Spleen (tissue), 11 donors: ENCODE measurements at regions not wholly inside any gene's neighbourhood (a gene's known extent, or its start where the extent isn't known, plus 50 kb on each side); places are given as distances from the start of the nearest gene placed in this dataset.

Experiments
- DNase-seq: peaks from one replicate; pipeline ENCODE4 v3.0.0-alpha.2; 2020
- H3K27ac ChIP-seq, 8 donors: fragments of 200-600 bp; sonication (generic) in 7 of 8; 1 replicate in 4 of 8; 2 replicates in 4 of 8; pipeline versions ENCODE4 v1.5.0 to v1.8.0; 2016 to 2021; ENCODE audit warnings: inconsistent platforms in 4 of 8, mild to moderate bottlenecking in 4 of 8, moderate library complexity in 1 of 8
- H3K27me3 ChIP-seq, 7 donors: fragments of 200-600 bp; sonication (generic) in 6 of 7; replicated peaks in 1 of 7; 1 replicate in 4 of 7; 2 replicates in 3 of 7; pipeline versions ENCODE4 v1.5.0 to v1.8.0; 2016 to 2021; ENCODE audit warnings: inconsistent platforms in 3 of 7, mild to moderate bottlenecking in 1 of 7
- H3K36me3 ChIP-seq, 6 donors: fragments of 200-600 bp; sonication (generic) in 5 of 6; 1 replicate in 4 of 6; 2 replicates in 2 of 6; pipeline versions ENCODE4 v1.5.0 to v1.8.0; 2016 to 2021; ENCODE audit warnings: inconsistent platforms in 2 of 6
- H3K4me1 ChIP-seq, 6 donors: fragments of 200-600 bp; sonication (generic) in 5 of 6; 1 replicate in 3 of 6; 2 replicates in 3 of 6; pipeline versions ENCODE4 v1.5.0 to v1.8.0; 2016 to 2021; ENCODE audit warnings: inconsistent platforms in 3 of 6
- H3K4me3 ChIP-seq, 8 donors: fragments of 200-600 bp; sonication (generic) in 7 of 8; 1 replicate in 4 of 8; 2 replicates in 4 of 8; pipeline versions ENCODE4 v1.5.0 to v1.8.0; 2016 to 2021; ENCODE audit warnings: inconsistent platforms in 4 of 8, mild to moderate bottlenecking in 4 of 8, moderate library complexity in 2 of 8
- H3K9me3 ChIP-seq, 8 donors: fragments of 200-600 bp; sonication (generic) in 7 of 8; 1 replicate in 4 of 8; 2 replicates in 4 of 8; pipeline versions ENCODE4 v1.5.0 to v1.8.0; 2016 to 2021; ENCODE audit warnings: inconsistent platforms in 4 of 8
- CTCF ChIP-seq, 11 experiments: fragments of 200-600 bp in 7 of 11; fragments of 450-650 bp in 4 of 11; sonication (generic) in 4 of 11; IDR thresholded peaks in 8 of 11; conservative IDR thresholded peaks in 3 of 11; 1 replicate in 7 of 11; 2 replicates in 4 of 11; pipeline versions ENCODE4 v1.4.0 to v1.8.0; 2016 to 2021; ENCODE audit warnings: antibody characterized with exemption in 11 of 11, inconsistent platforms in 4 of 11, mild to moderate bottlenecking in 1 of 11
- POLR2A ChIP-seq, 3 donors: fragments of 450-650 bp; IDR thresholded peaks; one replicate each; pipeline ENCODE4 v1.5.1; 2017; ENCODE audit warnings: antibody characterized with exemption in 3 of 3, mild to moderate bottlenecking in 1 of 3
- POLR2AphosphoS5 ChIP-seq, 3 donors: sonication (generic); formaldehyde crosslinking; IDR thresholded peaks; one replicate each; pipeline ENCODE4 v1.5.1; 2017; ENCODE audit warnings: antibody characterized with exemption in 3 of 3
- WGBS, 5 donors: extraction: QIAGEN DNeasy Blood & Tissue Kit in 3 of 5; methylation state at CpG; one replicate each; pipeline versions ENCODE4 v1.1.5 to v1.1.7; 2013 to 2018; 5-methylcytosine and 5-hydroxymethylcytosine counted together
- intact Hi-C: fragments of 100-400 bp; cut with DNase I; formaldehyde crosslinking; loops from one replicate; pipeline ENCODE4 v1.15.0; 2023; ENCODE audit warnings: low total_unique reads
- donor health status: healthy with polysubstance abuse.
- donor health status: DM: no; HTN: no; CAD: no; lungs with moderate emphysema.
- donor health status: DM: no; HTN: no; CAD: no.
- donor health status: Bipolar disorder and iron deficiency.
- donor health status: healthy.
- donor health status: DM: no; HTN: no; CAD: no.
- donor health status: DM: yes; HTN: yes; CAD: no.

DNA sequence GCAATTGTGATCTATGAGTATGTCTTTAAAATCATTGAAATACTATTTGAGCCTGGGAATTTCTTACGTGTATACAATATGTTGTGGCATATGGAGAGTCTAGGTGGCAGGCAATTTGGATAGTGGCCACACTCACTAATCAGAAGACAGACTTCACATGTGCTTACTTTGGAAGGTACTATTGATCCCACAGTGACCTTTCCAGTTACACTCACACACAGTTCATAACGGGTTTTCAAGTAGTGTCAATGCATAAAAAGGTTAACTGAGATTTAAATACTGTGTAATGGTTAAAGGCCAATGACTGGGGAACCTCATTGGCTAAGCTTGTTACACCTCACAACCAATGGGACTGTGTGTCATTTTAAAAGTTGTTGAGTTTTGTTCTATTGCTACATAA, 783.2 kb downstream of the RPA4 start:
- H3K4me3 ChIP-seq, result no peak overlapping the region
- H3K36me3 ChIP-seq, result no peaks in the 10 kb centered on the region
- H3K27me3 ChIP-seq, result peaks cover 0 to 9% (median 0%) of the 10 kb centered on the region in 7 donors
- no peaks in the 10 kb centered on the region for H3K4me1 ChIP-seq
- H3K9me3 ChIP-seq, result no peaks in the 10 kb centered on the region
- TF ChIP-seq POLR2A (IDR thresholded peaks at IDR 0.05), result no peak
- TF ChIP-seq CTCF (IDR thresholded peaks at IDR 0.05 in 8 of 11, conservative IDR thresholded peaks at IDR 0.05 in 3 of 11), result no peak
- TF ChIP-seq POLR2AphosphoS5 (IDR thresholded peaks at IDR 0.05), result no peak
- H3K27ac ChIP-seq, result no peak overlapping the region
- WGBS, 5 donors, result 70 to 92% (median 79%) methylated on average over 2 of the region's 2 CpGs
- no peak for DNase-seq
- intact Hi-C loops, result no loop called here

- TF ChIP-seq POLR2AphosphoS5 (IDR thresholded peaks at IDR 0.05) (no peak), POLR2A (IDR thresholded peaks at IDR 0.05) (no peak), CTCF (IDR thresholded peaks at IDR 0.05 in 8 of 11, conservative IDR thresholded peaks at IDR 0.05 in 3 of 11) (no peak)
- intact Hi-C loops, result no loop called here
- WGBS, 5 donors, result 86 to 98% (median 97%) methylated on average over 2 of the region's 2 CpGs
Observed at GRCh38 chrX:97668126-97668525, 784.4 kb downstream of the RPA4 start.

GRCh38 chrX:97672138-97672537, 788.4 kb downstream of the RPA4 start:
- DNase-seq, result no peak
- intact Hi-C loops, result no loop called here
- no peak overlapping the region for H3K4me3 ChIP-seq
- H3K27ac ChIP-seq, result no peak overlapping the region
- TF ChIP-seq POLR2AphosphoS5 (IDR thresholded peaks at IDR 0.05) (no peak), POLR2A (IDR thresholded peaks at IDR 0.05) (no peak), CTCF (IDR thresholded peaks at IDR 0.05 in 8 of 11, conservative IDR thresholded peaks at IDR 0.05 in 3 of 11) (no peak)
- peaks cover 0 to 9% (median 0%) of the 10 kb centered on the region in 7 donors for H3K27me3 ChIP-seq
- no peaks in the 10 kb centered on the region for H3K36me3 ChIP-seq
- H3K9me3 ChIP-seq, result no peaks in the 10 kb centered on the region
- WGBS, 5 donors, result 77 to 88% (median 79%) methylated on average over 5 of the region's 5 CpGs
- H3K4me1 ChIP-seq, result no peaks in the 10 kb centered on the region

More at GRCh38 chrX:97668126-97668525, 784.4 kb downstream of the RPA4 start:
- Histone ChIP-seq H3K4me3 (no peak overlapping the region), H3K4me1 (no peaks in the 10 kb centered on the region), H3K36me3 (no peaks in the 10 kb centered on the region), H3K9me3 (no peaks in the 10 kb centered on the region), H3K27ac (no peak overlapping the region), H3K27me3 (peaks cover 0 to 9% (median 0%) of the 10 kb centered on the region in 7 donors)
- no peak for DNase-seq

GRCh38 chrX:97672608-97673007, 788.9 kb downstream of the RPA4 start:
- Histone ChIP-seq H3K9me3 (no peaks in the 10 kb centered on the region), H3K4me1 (no peaks in the 10 kb centered on the region), H3K27me3 (peaks cover 0 to 9% (median 0%) of the 10 kb centered on the region in 7 donors), H3K36me3 (no peaks in the 10 kb centered on the region), H3K27ac (no peak overlapping the region), H3K4me3 (no peak overlapping the region)
- no peak for DNase-seq
- 75 to 91% (median 87%) methylated on average over 2 of the region's 2 CpGs for WGBS, 5 donors
- intact Hi-C loops, result no loop called here
- TF ChIP-seq POLR2A (IDR thresholded peaks at IDR 0.05) (no peak), POLR2AphosphoS5 (IDR thresholded peaks at IDR 0.05) (no peak), CTCF (IDR thresholded peaks at IDR 0.05 in 8 of 11, conservative IDR thresholded peaks at IDR 0.05 in 3 of 11) (no peak)
